NCI-H510A treated with DMSO at 0.1 percent for 48 hours (cell line): ENCODE measurements at regions not wholly inside any gene's neighbourhood (a gene's known extent, or its start where the extent isn't known, plus 50 kb on each side); places are given as distances from the start of the nearest gene placed in this dataset.
A peak's percentile ranks its signal among the peaks of the same experiment; 100 is the strongest.
"Not testable (repeated sequence)": the region's sequence is repeated elsewhere in the genome, so short reads cannot be mapped to it uniquely, and the experiment has no call there.

Experiments
- DNase-seq: peaks from one replicate; lab custom pipeline; 2025; lab: John Stamatoyannopoulos, UW

GRCh38 chr10:29722777-29723176 is 88.0 kb upstream of the SVIL start:
- DNase-seq = no peak

- DNase-seq = no peak
These were observed 85.4 kb upstream of the SVIL start for GRCh38 chr10:29720149-29720548.

GRCh38 chr10:29719281-29719675 is 84.5 kb upstream of the SVIL start:
- DNase-seq = no peak

GRCh38 chr10:29715296-29715695 is 80.5 kb upstream of the SVIL start:
- DNase-seq = no peak

- no peak for DNase-seq
These were observed 79.5 kb upstream of the SVIL start for GRCh38 chr10:29714096-29714874.

- DNase-seq = no peak
These were observed 78.7 kb upstream of the SVIL start for GRCh38 chr10:29713450-29713849.

GRCh38 chr10:29712108-29712507 is 77.3 kb upstream of the SVIL start:
- peak; percentile 77 for DNase-seq

GRCh38 chr10:29710128-29710527 is 75.4 kb upstream of the SVIL start:
- no peak for DNase-seq

- no peak for DNase-seq
These were observed 74.8 kb upstream of the SVIL start for GRCh38 chr10:29709484-29710002.

- no peak for DNase-seq
These were observed 68.5 kb upstream of the SVIL start for GRCh38 chr10:29703271-29703670.

GRCh38 chr10:29702273-29703164 is 67.7 kb upstream of the SVIL start:
- DNase-seq = no peak

- no peak for DNase-seq
These were observed 66.5 kb upstream of the SVIL start for GRCh38 chr10:29701306-29701705.

- no peak for DNase-seq
These were observed 64.8 kb upstream of the SVIL start for GRCh38 chr10:29699621-29700020.

GRCh38 chr10:29698773-29699490 is 64.2 kb upstream of the SVIL start:
- DNase-seq = no peak

GRCh38 chr10:29696581-29696980 is 61.8 kb upstream of the SVIL start:
- not testable (repeated sequence) for DNase-seq

- no peak for DNase-seq
These were observed 59.4 kb upstream of the SVIL start for GRCh38 chr10:29694121-29694520.

GRCh38 chr10:29692121-29692539 is 57.4 kb upstream of the SVIL start:
- peak; percentile 9 for DNase-seq

GRCh38 chr10:29691564-29692072 is 56.8 kb upstream of the SVIL start:
- no peak for DNase-seq

GRCh38 chr10:29689001-29689400 is 54.2 kb upstream of the SVIL start:
- no peak for DNase-seq

GRCh38 chr10:29688230-29688661 is 53.5 kb upstream of the SVIL start:
- no peak for DNase-seq

- DNase-seq = no peak
These were observed 52.8 kb upstream of the SVIL start for GRCh38 chr10:29687421-29688164.
